Ramos (cell line): ENCODE measurements at regions not wholly inside any gene's neighbourhood (a gene's known extent, or its start where the extent isn't known, plus 50 kb on each side); places are given as distances from the start of the nearest gene placed in this dataset.
"Not testable (repeated sequence)": the region's sequence is repeated elsewhere in the genome, so short reads cannot be mapped to it uniquely, and the experiment has no call there.

ENCODE experiments used
- in situ Hi-C: fragments of 300-500 bp; cut with MboI; formaldehyde crosslinking; loops from one replicate; pipeline ENCODE4 v1.14.3; 2022; ENCODE audit warnings: low sequenced_read_pairs; ENCODE audit not compliant: unreplicated experiment

DNA sequence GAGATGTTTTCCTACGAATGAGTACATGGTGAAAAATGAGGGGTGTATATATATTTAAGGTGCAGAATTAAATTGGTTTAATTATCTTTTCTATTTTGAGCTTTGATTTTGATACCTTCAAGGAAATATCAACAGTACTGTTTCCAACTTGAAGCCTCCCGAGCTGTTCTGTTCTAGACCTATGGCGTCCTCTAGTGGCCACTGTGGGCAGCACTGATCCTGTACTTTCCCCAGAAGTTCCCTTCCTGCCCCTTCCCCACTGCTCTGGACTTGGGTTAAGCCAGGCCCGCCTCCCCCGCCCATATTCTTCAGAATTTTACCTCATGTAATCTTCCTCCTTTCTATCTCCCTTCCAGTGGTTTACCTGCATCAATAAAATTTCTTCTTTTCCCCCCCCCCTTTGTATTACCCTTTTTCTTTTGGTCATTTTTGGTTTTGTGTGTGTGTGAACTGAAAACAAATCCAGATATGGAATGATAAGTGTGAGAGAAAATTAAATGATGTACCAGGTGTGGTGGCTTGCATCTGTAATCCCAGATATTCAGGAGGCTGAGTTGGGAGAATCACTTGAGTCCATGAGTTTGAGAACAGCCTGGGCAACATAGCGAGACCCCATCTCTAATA is 1643.5 kb downstream of the TP53TG3F start:
- in situ Hi-C loops: no loop called here

DNA sequence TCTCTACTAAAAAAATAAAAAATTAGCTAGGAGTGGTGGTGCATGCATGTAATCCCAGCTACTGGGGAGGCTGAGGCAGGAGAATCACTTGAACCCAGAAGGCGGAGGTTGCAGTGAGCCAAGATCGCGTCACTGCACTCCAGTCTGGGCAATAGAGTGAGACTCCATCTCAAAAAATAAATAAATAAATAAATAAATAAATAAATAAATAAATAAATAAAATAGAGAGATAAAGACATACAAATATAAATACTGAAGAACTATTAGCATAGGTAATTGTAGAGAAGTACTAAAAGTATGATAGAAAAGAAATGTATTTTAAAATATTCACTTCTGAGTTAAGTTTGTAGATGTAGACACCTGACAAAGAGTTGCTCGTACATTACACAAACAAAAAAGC is 1652.4 kb downstream of the TP53TG3F start:
- in situ Hi-C loops: not testable (repeated sequence)

DNA sequence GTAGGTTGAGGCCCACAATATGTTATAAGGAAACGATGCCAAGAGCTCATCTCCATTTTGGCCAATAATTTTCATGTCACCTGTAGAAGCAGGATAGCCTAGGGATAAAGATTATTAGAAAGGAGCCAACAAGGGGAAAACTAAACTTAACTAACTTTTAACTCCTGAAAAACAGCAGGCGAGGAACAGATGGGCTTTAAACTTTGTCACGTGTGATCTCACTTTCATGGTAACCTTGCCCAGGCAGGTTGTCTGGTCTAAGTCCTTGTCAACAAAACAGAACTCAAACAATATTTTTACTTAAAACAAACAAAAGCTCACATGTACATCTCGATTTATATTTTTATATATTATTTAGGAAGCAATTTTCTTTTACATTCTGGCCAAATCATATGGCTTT is 1672.0 kb downstream of the TP53TG3F start:
- in situ Hi-C loops: no loop called here

DNA sequence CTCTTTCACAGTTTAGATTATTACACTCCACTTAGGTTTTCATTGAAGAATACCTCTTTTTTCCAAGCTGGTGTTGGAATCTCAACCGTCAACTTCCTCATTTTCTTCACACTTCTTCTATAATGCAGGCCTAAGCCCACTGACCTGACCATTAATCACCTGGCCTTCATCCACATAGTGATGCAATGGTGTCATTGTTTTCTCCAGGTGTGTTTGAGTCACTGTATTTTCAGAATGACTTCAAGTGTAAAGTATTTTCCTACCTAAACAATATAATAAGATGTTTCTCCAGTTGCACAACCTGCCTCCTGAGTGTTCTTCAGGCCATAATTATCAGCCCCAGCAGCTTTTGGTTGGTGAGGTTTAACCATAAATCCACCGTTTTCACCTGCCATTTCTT is 1675.1 kb downstream of the TP53TG3F start:
- in situ Hi-C loops: no loop called here

DNA sequence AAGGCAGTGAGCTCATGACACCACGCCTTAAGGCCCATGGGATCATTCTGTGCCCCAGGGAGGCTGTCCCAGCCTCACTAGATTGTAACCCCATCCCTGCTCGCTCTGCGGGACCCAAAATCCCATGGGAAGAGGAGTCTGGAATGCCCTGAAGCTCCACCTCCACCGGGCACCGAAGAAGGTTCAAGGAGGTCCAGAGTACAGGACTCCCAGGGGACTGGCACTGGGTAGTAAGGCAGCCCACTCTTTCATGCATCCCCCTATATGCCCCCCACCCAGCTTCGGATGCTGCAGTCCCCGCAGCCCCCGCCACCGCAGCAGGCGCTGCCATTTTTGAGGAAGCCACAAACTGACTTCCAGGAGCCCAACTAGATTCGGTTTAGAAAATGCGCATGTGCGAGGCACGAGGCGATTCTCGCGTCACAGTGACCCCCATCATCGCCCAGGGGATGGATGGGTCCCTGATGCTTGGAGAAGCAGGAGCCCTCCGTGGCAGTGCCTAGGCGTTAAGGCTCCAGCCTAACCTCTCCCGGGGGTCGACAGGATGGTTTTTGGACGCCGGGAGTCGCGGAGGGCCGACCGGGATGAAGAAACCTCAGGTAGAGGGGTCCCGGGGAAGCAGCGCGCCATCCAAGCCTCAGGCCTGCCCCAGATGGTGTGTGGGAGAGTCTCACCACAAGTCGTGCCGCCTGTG is 1681.0 kb downstream of the TP53TG3F start:
- in situ Hi-C loops: loop anchor here (10.0 kb wide), 1 partner anchor 354 kb away; no protein-coding TSS in a partner anchor

DNA sequence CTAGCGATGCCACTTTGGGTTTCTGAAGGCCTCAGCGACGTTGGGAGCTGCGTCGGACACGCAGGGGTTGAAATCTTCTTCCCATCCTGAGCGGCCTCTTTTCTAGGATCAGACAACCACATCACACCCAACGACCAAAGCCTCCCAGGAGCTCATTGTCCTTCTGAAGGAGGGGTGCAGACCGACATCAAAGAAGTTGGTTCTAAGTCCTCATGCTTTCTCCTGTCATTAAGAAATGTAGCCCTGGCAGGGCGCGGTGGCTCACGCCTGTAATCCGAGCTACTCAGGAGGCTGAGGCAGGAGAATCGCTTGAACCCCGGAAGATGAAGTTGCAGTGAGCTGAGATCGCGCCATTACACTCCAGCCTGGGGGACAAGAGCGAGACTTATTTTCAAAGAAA is 1681.9 kb downstream of the TP53TG3F start:
- in situ Hi-C loops: loop anchor here (10.0 kb wide), 1 partner anchor 353 kb away; no protein-coding TSS in a partner anchor

DNA sequence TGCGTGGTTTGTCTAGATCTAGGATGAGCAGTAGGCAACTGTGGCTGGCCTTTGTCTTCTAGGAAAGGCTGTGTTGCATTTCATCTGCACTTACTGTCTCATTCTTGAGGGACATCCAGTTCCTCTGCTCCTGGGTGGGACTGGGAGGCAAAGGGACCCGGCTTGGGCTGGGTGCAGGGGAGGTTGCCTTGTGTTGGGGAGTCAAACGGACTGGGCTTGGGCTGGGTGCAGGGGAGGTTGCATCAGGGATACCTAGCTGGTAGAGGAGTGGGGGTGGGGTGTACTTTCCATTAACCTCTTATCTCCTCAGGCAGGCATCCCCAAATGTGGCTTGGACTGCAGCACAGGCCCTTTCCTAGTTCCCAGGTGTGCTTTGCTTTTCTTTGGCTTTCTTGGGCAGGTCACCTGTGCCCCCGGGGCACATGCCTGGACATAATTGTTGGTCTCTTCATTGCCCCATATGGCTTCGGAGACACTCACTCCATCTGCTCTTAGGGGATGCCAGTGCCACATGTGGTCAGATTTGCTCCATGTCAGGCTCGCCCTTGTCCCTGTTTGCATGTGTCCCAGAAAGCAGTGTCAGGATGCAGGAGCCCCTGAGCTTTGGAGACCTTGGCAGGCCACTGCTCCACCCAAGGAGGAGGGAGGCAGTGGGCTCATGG is 1682.9 kb downstream of the TP53TG3F start:
- in situ Hi-C loops: loop anchor here (10.0 kb wide), 1 partner anchor 353 kb away; no protein-coding TSS in a partner anchor

DNA sequence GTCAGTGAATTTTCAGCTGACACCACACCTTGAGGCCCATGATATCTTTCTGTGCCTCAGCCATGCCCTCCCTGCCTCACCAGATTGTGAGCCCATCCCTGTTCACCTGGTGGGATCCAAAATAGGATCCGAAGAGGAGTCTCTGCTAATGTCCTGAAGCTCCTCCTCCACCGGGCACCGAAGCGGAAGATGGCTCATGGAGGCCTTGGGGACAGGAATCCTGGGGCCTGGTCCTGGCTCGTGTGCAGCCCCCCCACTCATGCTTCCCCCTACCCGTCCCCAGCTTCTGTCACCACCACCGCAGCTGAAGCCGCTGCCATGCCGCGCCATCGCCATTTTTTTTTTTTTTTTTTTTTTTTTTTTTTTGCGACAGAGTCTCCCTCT is 1683.4 kb downstream of the TP53TG3F start:
- in situ Hi-C loops: loop anchor here (10.0 kb wide), 1 partner anchor 352 kb away; no protein-coding TSS in a partner anchor

DNA sequence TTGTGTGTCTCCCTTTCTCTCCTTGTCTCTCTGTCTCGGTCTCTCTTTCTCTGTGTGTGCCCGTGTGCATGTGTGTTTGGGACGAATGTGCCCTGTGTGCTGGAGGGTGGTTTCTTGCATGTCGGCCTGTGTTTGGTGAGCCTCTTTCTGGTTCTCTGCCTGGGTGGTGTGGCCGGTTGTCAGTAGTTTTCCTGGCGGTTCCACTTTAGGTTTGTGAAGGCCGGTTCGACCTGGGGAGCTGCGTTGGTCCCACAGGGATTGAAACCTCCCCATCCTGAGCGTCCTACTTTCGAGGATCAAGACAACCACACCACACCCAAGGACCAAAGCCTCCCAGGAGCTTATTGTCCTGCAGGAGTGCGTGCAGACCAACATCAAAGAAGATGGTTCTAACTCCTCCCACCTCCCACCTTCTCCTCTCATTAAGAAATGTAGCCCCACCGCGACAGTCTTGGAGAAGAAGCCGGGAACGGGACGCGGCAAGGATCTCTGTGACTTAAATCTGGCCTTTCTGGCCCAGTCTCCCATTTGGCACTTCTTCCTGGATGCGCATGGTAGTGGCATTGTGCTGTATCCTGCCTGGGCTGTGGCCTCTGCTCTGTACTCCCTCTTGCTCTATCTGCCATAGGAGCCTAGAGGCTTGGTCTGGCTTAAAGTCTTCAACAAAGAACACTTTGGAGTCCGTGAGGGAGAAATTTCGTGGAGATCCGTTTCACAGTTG is 1685.0 kb downstream of the TP53TG3F start:
- in situ Hi-C loops: loop anchor here (10.0 kb wide), 1 partner anchor 350 kb away; no protein-coding TSS in a partner anchor

DNA sequence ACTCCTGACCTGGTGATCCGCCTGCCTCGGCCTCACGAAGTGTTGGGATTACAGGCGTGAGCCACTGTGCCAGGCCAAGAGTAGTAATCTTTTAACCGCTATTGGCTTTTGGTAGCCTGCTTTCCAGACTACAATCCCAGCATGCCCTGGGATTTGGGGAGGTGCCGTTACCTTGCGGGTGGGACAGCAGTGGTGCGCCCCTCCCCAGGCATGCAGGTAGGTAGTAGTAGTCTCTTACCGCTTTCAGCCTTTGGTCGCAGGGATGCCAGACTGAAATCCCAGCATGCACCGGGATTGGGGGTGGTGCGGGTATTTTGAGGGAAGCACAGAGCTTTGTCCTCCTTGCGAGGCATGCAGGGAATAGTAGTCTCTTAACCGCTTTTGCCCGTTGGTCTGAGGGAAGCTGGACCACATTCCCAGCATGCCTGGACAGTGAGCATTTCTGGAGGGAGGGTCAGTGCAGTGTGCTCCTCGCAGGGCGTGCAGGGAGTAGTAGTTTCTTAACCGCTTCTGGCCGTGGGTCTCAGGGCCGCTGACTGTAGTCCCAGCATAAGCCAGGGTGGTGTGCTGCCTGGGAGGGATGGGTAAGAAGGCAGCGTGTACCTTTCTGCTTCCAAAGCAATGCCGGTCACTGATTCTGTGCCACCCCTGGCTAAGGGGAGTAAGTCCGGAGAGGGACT is 1686.8 kb downstream of the TP53TG3F start:
- in situ Hi-C loops: loop anchor here (10.0 kb wide), 1 partner anchor 349 kb away; no protein-coding TSS in a partner anchor

DNA sequence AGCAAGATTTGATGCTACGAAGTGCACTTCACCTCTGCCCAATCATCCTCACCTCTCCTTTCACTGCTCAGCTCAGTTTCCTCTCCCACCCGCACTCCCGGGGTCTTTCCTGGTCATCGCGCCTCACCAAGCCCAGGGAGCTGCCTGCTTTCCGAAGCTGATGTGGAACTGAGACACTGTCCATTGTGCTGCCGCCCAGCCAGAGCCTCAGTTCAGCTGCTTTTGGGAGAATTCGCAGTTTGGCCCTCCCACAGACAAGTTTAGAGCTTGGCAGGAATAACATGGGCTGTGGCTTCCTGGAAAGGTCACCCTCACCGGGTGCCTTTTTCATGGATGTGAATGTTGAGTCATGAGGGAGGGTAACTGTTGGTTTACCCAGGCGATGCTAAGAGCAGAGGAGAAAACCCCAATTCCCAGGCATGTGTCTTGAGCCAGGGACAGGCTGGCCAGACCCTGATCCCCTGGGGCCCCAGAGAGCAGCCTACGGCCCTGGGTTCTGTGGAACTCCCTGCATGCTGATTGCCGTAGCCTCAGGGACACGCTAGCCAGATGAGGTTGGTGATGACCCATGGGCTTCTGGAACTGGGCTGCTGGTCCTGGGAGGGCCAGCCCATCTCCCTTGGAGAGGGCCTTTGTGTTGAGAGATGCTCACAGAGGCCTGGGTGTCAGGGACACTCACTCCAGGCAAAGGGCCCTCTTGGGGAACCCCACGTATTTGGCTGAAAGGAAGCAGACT is 1687.5 kb downstream of the TP53TG3F start:
- in situ Hi-C loops: loop anchor here (10.0 kb wide), 1 partner anchor 348 kb away; no protein-coding TSS in a partner anchor

DNA sequence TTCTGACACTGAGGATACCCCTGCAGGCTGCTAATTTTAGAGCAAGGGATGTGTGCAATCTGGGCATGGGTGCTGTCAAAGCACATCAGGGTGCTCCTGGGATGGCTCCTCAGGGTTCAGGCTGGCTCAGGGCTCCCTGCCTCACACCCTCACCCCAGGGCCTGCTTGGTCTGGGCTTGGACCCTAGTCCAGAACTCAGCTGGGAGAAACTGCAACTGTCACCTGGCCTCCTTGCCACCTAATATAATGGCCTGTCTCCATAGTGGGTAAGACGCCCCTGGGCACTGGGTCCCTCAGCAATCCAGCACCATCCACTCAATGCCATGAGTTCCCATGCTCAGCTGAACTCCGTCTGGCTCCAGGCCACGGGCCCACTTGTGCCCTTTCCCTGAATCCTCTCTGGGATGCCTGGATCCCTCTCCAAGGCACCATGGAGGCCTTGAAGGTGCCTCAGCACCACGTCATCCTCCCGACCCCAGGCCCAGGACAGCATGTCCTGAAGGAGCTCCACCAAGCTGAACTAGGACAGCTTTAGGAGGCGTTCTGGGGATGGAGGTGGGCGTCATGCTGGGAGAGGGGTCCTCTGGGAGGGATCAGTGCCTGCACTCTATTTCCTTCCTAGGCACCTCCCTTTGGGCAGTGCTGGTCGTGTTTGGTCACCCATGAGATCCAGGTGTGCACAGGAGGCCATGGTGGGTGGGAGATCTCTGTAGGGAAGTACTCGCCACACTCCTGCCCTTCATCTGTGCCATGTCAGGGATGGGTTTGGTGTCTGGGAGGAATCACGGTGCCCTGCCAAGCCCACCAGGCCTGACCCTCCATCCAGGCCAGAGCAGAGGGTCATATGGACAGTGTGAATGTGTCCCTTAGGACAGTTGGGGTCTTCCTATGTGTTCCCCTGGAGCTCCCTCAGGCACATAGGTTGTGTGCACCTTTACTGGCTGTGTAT is 1688.4 kb downstream of the TP53TG3F start:
- in situ Hi-C loops: loop anchor here (10.0 kb wide), 1 partner anchor 347 kb away; no protein-coding TSS in a partner anchor

DNA sequence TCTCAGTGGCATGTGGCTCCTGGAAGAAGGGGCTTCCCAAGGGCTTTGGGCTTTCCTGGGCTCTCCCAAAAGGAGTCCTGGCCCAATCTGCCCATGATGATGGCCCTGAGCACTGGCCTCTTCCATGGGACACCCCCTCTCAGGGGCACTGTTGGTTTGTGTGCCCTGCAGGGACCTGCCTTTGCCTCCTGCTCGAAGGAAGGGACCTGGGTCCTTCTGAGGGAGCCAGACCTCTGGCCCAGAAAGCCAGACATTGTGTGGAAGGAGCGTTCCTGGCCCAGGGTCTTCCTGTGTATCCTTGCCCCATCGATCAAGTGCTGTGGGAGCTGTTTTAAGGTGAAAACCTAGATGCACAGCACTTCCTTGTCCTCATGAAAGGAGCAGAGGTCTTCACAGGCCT is 1689.3 kb downstream of the TP53TG3F start:
- in situ Hi-C loops: loop anchor here (10.0 kb wide), 1 partner anchor 346 kb away; no protein-coding TSS in a partner anchor

DNA sequence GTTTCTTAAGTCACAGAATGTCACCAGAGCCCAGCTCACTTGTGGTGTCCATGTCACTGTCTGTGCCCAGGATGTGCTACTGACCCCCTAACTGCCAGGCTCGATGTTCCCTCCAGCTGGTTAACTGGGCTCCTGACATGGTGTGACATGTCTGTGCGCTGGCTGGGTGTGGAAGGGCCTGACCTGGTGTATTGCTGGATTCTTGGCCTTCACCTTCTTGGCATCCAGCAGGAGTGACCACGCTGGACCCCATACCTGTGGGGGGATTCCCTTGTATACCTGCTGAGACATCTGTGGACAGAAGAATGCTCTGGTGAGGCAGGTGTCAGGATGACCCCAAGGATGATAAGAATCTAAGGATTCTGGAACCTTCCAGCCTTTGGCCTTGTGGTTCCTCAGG is 1690.1 kb downstream of the TP53TG3F start:
- in situ Hi-C loops: loop anchor here (10.0 kb wide), 1 partner anchor 345 kb away; no protein-coding TSS in a partner anchor

DNA sequence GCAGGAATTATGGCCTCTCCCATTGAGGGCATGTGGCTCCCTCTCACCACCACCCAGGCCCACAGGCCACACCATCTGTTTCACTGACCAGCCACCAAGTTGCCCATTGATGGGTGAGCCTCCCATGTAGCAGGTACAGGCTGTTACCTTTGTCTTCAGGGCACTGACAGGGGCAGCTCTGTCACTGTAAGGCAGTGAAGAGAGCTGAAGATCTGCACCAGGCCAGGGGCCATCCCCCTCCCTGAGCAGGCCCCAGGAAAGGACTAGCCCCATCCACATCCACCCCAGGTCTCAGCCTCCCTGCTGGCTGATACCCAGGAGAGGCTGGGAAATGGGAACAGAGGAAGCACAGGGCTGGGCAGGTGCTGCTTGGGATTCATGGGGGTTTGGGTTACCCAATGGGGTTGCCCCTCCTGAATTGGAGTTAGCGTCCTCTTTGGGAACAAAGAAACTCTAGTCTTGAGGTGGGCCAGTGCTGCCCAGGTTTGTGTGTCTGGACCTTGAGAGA is 1691.4 kb downstream of the TP53TG3F start:
- in situ Hi-C loops: loop anchor here (5.0 kb wide), 1 partner anchor 371 kb away; no protein-coding TSS in a partner anchor

DNA sequence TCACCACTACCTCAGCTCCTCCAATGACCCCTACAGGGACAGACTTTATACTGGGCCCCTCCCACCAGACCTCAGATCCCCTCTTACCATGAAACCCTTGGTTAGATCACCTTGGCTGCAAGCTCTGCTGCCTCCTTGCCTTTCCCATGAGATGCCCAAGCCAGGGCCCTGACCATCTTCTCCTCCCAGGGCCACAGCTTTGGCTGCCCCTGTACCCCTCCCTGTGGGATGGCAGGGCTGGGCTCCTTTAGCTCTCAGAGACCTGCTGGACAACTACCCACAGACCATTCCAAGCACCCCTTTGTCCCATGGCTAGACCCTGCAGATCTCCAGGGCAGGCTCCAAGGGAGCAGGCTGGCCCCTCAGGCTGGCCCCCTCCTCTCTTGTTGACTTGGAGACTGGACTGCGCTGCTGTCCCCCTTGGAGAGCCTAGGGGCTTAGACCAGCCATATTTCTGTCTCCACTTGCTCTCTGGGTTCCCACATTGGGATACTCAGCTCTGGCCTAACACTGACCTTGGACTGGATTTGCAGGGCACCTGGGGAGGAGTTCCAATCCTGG is 1692.7 kb downstream of the TP53TG3F start:
- in situ Hi-C loops: loop anchor here (5.0 kb wide), 1 partner anchor 370 kb away; no protein-coding TSS in a partner anchor

DNA sequence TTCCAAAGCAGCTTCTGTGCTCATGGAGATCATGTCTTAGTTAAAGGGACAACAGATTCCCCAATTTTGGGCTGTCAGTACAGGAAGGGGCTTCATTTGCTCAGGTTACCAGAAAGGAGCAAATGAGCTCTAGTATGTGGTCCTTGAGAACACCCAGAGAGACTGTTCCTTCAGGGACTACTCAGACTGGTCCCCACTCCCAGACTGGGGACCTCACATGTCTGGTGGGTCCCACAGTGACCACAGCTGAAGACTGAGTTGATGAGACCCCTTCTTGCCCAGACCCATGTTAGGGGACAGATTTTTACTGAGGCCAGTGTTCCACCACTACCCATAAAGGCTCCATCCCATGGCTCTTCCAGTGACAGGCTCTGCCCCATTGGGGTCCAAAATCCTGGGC is 1695.2 kb downstream of the TP53TG3F start:
- in situ Hi-C loops: loop anchor here (5.0 kb wide), 1 partner anchor 368 kb away; no protein-coding TSS in a partner anchor
